A549 (cell line): ENCODE measurements at regions not wholly inside any gene's neighbourhood (a gene's known extent, or its start where the extent isn't known, plus 50 kb on each side); places are given as distances from the start of the nearest gene placed in this dataset.
"Not testable (repeated sequence)": the region's sequence is repeated elsewhere in the genome, so short reads cannot be mapped to it uniquely, and the experiment has no call there.

ENCODE experiments used
- ATAC-seq, 2 experiments: fragments of 200-7000 bp in 1 of 2; fragments of >200 bp in 1 of 2; cut with Nextera tagmentation in 1 of 2; cut with Tn5 transposase in 1 of 2; 3 replicates each; pipeline versions ENCODE4 v1.8.0 to v1.9.1; 2018 to 2020; ENCODE audit warnings: mild to moderate bottlenecking in 1 of 2, moderate library complexity in 1 of 2
- CTCF ChIA-PET: fragments of 300-600 bp; sonication (Branson Sonifier 250); formaldehyde crosslinking; extraction: SDS; loops from one replicate; lab custom pipeline; 2021; ENCODE audit warnings: antibody characterized with exemption, inconsistent platforms; lab: Yijun Ruan, JAX
- POLR2A ChIA-PET: fragments of 350-600 bp; formaldehyde crosslinking; extraction: SDS; loops from one replicate; lab custom pipeline; 2021; ENCODE audit warnings: antibody characterized with exemption, inconsistent platforms; lab: Yijun Ruan, JAX
- DNase-seq, 2 experiments: peaks; one replicate each; pipeline versions ENCODE4 v3.0.0 to v3.0.0-alpha.2; 2011 to 2016; ENCODE audit warnings: low read depth in 1 of 2, low spot score in 1 of 2
- FAIRE-seq: peaks from 2 replicates; lab custom pipeline; 2011; peaks lifted over from hg19 to GRCh38; lab: Jason Lieb, UNC
- H3K27ac ChIP-seq, 2 experiments: fragments of >200 bp; sonication (Bioruptor Twin); formaldehyde crosslinking; 3 replicates each; pipeline ENCODE4 v1.5.1; 2016 to 2017
- H3K4me1 ChIP-seq: fragments of >200 bp; sonication (Bioruptor Twin); formaldehyde crosslinking; 3 replicates; pipeline ENCODE4 v1.6.1; 2016
- H3K4me2 ChIP-seq: fragments of >200 bp; sonication (Bioruptor Twin); formaldehyde crosslinking; 3 replicates; pipeline ENCODE4 v1.6.1; 2016
- H3K4me3 ChIP-seq: fragments of >200 bp; sonication (Bioruptor Twin); formaldehyde crosslinking; 3 replicates; pipeline ENCODE4 v1.5.1; 2016
- H3K9me3 ChIP-seq: fragments of >200 bp; sonication (Bioruptor Twin); formaldehyde crosslinking; 3 replicates; pipeline ENCODE4 v1.6.1; 2016
- ATOH8 ChIP-seq: fragments of 250-450 bp; sonication (Bioruptor Pico); IDR thresholded peaks from 2 replicates; pipeline ENCODE4 v1.5.0; 2020; ENCODE audit warnings: low read depth, mild to moderate bottlenecking, moderate library complexity
- BCL3 ChIP-seq: fragments of >200 bp; sonication (Bioruptor Twin); formaldehyde crosslinking; IDR thresholded peaks from 3 replicates; pipeline ENCODE4 v1.6.1; 2016
- CBX8 ChIP-seq: fragments of 200-600 bp; sonication (generic); IDR thresholded peaks from 2 replicates; pipeline ENCODE4 v1.6.1; 2016
- CEBPB ChIP-seq, 2 experiments: fragments of >200 bp in 1 of 2; sonication (Bioruptor Twin) in 1 of 2; formaldehyde crosslinking in 1 of 2; IDR thresholded peaks; 2 replicates each; pipeline ENCODE4 v1.6.1; 2012 to 2016
- CHD2 ChIP-seq: fragments of 150-350 bp; IDR thresholded peaks from 2 replicates; pipeline ENCODE4 v1.6.1; 2014; ENCODE audit warnings: low read length; ENCODE audit not compliant: partially characterized antibody
- EHMT2 ChIP-seq: fragments of 200-600 bp; sonication (generic); IDR thresholded peaks from 2 replicates; pipeline ENCODE4 v1.6.1; 2016; ENCODE audit warnings: antibody characterized with exemption, low read depth, mild to moderate bottlenecking, moderate library complexity
- HMGXB4 ChIP-seq: fragments of 250-450 bp; sonication (Bioruptor Pico); IDR thresholded peaks from 2 replicates; pipeline ENCODE4 v1.5.0; 2021; ENCODE audit warnings: mild to moderate bottlenecking, moderate library complexity, borderline replicate concordance
- HOXB13 ChIP-seq: fragments of 250-450 bp; sonication (Bioruptor Pico); IDR thresholded peaks from 2 replicates; pipeline ENCODE4 v1.5.0; 2020; ENCODE audit warnings: low read depth, mild to moderate bottlenecking, moderate library complexity
- MAZ ChIP-seq: fragments of 150-350 bp; IDR thresholded peaks from 2 replicates; pipeline ENCODE4 v1.6.1; 2014; ENCODE audit warnings: antibody characterized with exemption, low read depth, low read length, borderline replicate concordance
- NFE2L2 ChIP-seq: fragments of 150-350 bp; conservative IDR thresholded peaks from 2 replicates; pipeline ENCODE4 v1.6.1; 2014; ENCODE audit warnings: low read length
- POLR2A ChIP-seq: IDR thresholded peaks from 2 replicates; pipeline ENCODE4 v1.6.1; 2012; ENCODE audit warnings: mild to moderate bottlenecking, low read length
- RCOR1 ChIP-seq: fragments of 150-350 bp; IDR thresholded peaks from 2 replicates; pipeline ENCODE4 v1.6.1; 2014; ENCODE audit warnings: antibody characterized with exemption, low read length, low read depth
- RFX5 ChIP-seq: fragments of 450-650 bp; IDR thresholded peaks from 2 replicates; pipeline ENCODE4 v1.7.1; 2014; ENCODE audit warnings: antibody characterized with exemption, mild to moderate bottlenecking, moderate library complexity
- SMC3 ChIP-seq: fragments of >200 bp; sonication (Bioruptor Twin); formaldehyde crosslinking; IDR thresholded peaks from 3 replicates; pipeline ENCODE4 v1.6.1; 2018; ENCODE audit warnings: inconsistent platforms
- TP53 ChIP-seq: fragments of 250-450 bp; sonication (Bioruptor Pico); IDR thresholded peaks from 2 replicates; pipeline ENCODE4 v1.5.0; 2021; ENCODE audit warnings: mild to moderate bottlenecking, moderate library complexity
- ZC3H11A ChIP-seq: fragments of 450-650 bp; IDR thresholded peaks from 2 replicates; pipeline ENCODE4 v1.6.1; 2014; ENCODE audit warnings: antibody characterized with exemption, mild to moderate bottlenecking
- ZFP36 ChIP-seq: fragments of 450-650 bp; IDR thresholded peaks from 2 replicates; pipeline ENCODE4 v1.6.1; 2014; ENCODE audit warnings: borderline replicate concordance; ENCODE audit not compliant: partially characterized antibody
- ZNF302 ChIP-seq: fragments of 250-450 bp; sonication (Bioruptor Pico); IDR thresholded peaks from 2 replicates; pipeline ENCODE4 v1.9.0; 2021; ENCODE audit warnings: inconsistent platforms, mild to moderate bottlenecking, moderate library complexity
- WGBS: methylation state at CpG from one replicate; pipeline ENCODE4 v1.1.6; 2017; ENCODE audit errors: missing lambda C conversion rate; 5-methylcytosine and 5-hydroxymethylcytosine counted together

GRCh38 chr7:137122145-137122544 lies 221.4 kb downstream of the PTN start:
- no peak overlapping the region for H3K4me3 ChIP-seq
- DNase-seq (no peak), ATAC-seq (no peak), FAIRE-seq (no peak)
- TF ChIP-seq ZC3H11A (no peak), BCL3 (no peak)
- ChIA-PET CTCF (no interaction called here), POLR2A (no interaction called here)
- WGBS: 10% methylated on average over 2 of the region's 2 CpGs
- no peak overlapping the region for H3K4me2 ChIP-seq
- no peak overlapping the region for H3K27ac ChIP-seq
- no peaks in the 10 kb centered on the region; the same call in 2 of the 3 replicates for H3K9me3 ChIP-seq
- no peaks in the 10 kb centered on the region for H3K4me1 ChIP-seq

GRCh38 chr7:137120690-137121089 lies 222.8 kb downstream of the PTN start:
- Histone ChIP-seq H3K4me3 (no peak overlapping the region), H3K9me3 (no peaks in the 10 kb centered on the region; the same call in 2 of the 3 replicates), H3K4me1 (no peaks in the 10 kb centered on the region), H3K27ac (no peak overlapping the region), H3K4me2 (no peak overlapping the region)
- no peak for ATAC-seq
- ChIA-PET CTCF (no interaction called here), POLR2A (no interaction called here)
- no peak for DNase-seq
- TF ChIP-seq HMGXB4 (CRISPR knock-in tag) (no peak), CEBPB (IDR thresholded peaks at IDR 0.05) (no peak)
- WGBS: 0% methylated on average over 2 of the region's 2 CpGs
- FAIRE-seq: no peak

- DNase-seq: no peak
- Histone ChIP-seq H3K27ac (no peak overlapping the region), H3K9me3 (no peaks in the 10 kb centered on the region), H3K4me1 (no peaks in the 10 kb centered on the region), H3K4me3 (no peak overlapping the region), H3K4me2 (no peak overlapping the region)
- POLR2A ChIA-PET: no interaction called here
- FAIRE-seq: no peak
- ATAC-seq: no peak
- TF ChIP-seq EHMT2: no peak
- CTCF ChIA-PET: no interaction called here
Measured at GRCh38 chr7:137110535-137110934, 233.0 kb downstream of the PTN start.

- TF ChIP-seq HOXB13 (CRISPR knock-in tag) (no peak), POLR2A (no peak), ATOH8 (CRISPR knock-in tag) (no peak), RFX5 (no peak), CHD2 (no peak), SMC3 (no peak), ZFP36 (no peak), NFE2L2 (no peak), CBX8 (no peak), MAZ (no peak), RCOR1 (no peak), ZNF302 (CRISPR knock-in tag) (no peak), CEBPB (IDR thresholded peaks at IDR 0.05) (no peak), TP53 (CRISPR knock-in tag) (no peak)
- 38% methylated on average over 3 of the region's 3 CpGs for WGBS
- ChIA-PET POLR2A (no interaction called here), CTCF (no interaction called here)
- DNase-seq (no peak), ATAC-seq (no peak), FAIRE-seq (no peak)
- H3K4me3 ChIP-seq: no peak overlapping the region
- H3K27ac ChIP-seq: no peak overlapping the region
- H3K4me1 ChIP-seq: no peaks in the 10 kb centered on the region
- no peaks in the 10 kb centered on the region for H3K9me3 ChIP-seq
- H3K4me2 ChIP-seq: no peak overlapping the region
Measured at GRCh38 chr7:137110091-137110509, 233.4 kb downstream of the PTN start.

- WGBS: 11% methylated on average over 2 of the region's 2 CpGs
- H3K9me3 ChIP-seq, H3K4me2 ChIP-seq, H3K4me1 ChIP-seq, H3K27ac ChIP-seq, POLR2A ChIA-PET, CTCF ChIA-PET, H3K4me3 ChIP-seq, ATAC-seq, DNase-seq, FAIRE-seq: not testable (repeated sequence)
Measured at GRCh38 chr7:137107802-137108201, 235.7 kb downstream of the PTN start.

- 10% methylated on average over 6 of the region's 8 CpGs for WGBS
- POLR2A ChIA-PET, ATAC-seq, CTCF ChIA-PET, H3K4me3 ChIP-seq, H3K9me3 ChIP-seq, H3K4me1 ChIP-seq, H3K4me2 ChIP-seq, FAIRE-seq, H3K27ac ChIP-seq, DNase-seq: not testable (repeated sequence)
Measured at GRCh38 chr7:137103526-137103925, 235.1 kb downstream of the CHRM2 start.
